ENCODE measurements at regions not wholly inside any gene's neighbourhood (a gene's known extent, or its start where the extent isn't known, plus 50 kb on each side); places are given as distances from the start of the nearest gene placed in this dataset.

DNA sequence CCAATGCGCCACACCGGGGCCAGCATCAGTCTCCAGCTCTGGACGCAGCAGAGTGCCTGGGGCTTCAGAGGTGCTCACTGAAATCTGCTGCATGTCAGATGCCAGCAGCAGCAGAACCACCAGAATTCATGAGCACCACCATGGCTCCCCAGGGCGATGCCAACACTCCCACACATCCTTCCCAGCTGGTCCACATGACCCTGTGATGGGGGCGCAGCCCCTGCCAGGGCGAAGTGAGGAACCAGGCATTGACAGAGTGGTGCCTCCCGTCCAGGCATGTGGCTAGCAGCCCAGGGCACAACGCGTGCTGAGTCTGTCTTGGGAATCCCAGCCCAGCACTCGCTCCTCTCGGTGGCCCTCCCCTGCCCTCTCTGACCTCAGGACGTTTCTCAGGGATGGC lies 80.4 kb downstream of the DHCR7 start:
- TF ChIP-seq, protein P1, sequence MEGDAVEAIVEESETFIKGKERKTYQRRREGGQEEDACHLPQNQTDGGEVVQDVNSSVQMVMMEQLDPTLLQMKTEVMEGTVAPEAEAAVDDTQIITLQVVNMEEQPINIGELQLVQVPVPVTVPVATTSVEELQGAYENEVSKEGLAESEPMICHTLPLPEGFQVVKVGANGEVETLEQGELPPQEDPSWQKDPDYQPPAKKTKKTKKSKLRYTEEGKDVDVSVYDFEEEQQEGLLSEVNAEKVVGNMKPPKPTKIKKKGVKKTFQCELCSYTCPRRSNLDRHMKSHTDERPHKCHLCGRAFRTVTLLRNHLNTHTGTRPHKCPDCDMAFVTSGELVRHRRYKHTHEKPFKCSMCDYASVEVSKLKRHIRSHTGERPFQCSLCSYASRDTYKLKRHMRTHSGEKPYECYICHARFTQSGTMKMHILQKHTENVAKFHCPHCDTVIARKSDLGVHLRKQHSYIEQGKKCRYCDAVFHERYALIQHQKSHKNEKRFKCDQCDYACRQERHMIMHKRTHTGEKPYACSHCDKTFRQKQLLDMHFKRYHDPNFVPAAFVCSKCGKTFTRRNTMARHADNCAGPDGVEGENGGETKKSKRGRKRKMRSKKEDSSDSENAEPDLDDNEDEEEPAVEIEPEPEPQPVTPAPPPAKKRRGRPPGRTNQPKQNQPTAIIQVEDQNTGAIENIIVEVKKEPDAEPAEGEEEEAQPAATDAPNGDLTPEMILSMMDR (IDR thresholded peaks at IDR 0.05; ENCODE audit: low read depth, low read length) = no peak
- no peak for TF ChIP-seq EZH2phosphoT487 (IDR thresholded peaks at IDR 0.05; ENCODE audit: low read depth)

All from OCI-LY3 (cell line).